A549 (cell line): ENCODE measurements at regions not wholly inside any gene's neighbourhood (a gene's known extent, or its start where the extent isn't known, plus 50 kb on each side); places are given as distances from the start of the nearest gene placed in this dataset.

Experiments
- CBX2 ChIP-seq: fragments of 200-600 bp; sonication (generic); IDR thresholded peaks from 2 replicates; pipeline ENCODE4 v1.6.1; 2016; ENCODE audit warnings: low read depth, mild to moderate bottlenecking, borderline replicate concordance
- CHD2 ChIP-seq: fragments of 150-350 bp; IDR thresholded peaks from 2 replicates; pipeline ENCODE4 v1.6.1; 2014; ENCODE audit warnings: low read length; ENCODE audit not compliant: partially characterized antibody
- MAZ ChIP-seq: fragments of 150-350 bp; IDR thresholded peaks from 2 replicates; pipeline ENCODE4 v1.6.1; 2014; ENCODE audit warnings: antibody characterized with exemption, low read depth, low read length, borderline replicate concordance
- POLR2A ChIP-seq: IDR thresholded peaks from 2 replicates; pipeline ENCODE4 v1.6.1; 2012; ENCODE audit warnings: mild to moderate bottlenecking, low read length
- POLR2AphosphoS2 ChIP-seq: conservative IDR thresholded peaks from 2 replicates; pipeline ENCODE4 v1.6.1; 2012; ENCODE audit warnings: low read length, improper control_type of control experiment, inconsistent platforms
- RFX5 ChIP-seq: fragments of 450-650 bp; IDR thresholded peaks from 2 replicates; pipeline ENCODE4 v1.7.1; 2014; ENCODE audit warnings: antibody characterized with exemption, mild to moderate bottlenecking, moderate library complexity
- TF ChIP-seq, protein P1 (sequence below): fragments of >200 bp; sonication (Bioruptor Twin); formaldehyde crosslinking; IDR thresholded peaks from 3 replicates; pipeline ENCODE4 v1.5.1; 2016

- TF ChIP-seq CHD2 (no peak), RFX5 (no peak), POLR2A (no peak), MAZ (no peak), POLR2AphosphoS2 (no peak), CBX2 (no peak)
- TF ChIP-seq, protein P1, sequence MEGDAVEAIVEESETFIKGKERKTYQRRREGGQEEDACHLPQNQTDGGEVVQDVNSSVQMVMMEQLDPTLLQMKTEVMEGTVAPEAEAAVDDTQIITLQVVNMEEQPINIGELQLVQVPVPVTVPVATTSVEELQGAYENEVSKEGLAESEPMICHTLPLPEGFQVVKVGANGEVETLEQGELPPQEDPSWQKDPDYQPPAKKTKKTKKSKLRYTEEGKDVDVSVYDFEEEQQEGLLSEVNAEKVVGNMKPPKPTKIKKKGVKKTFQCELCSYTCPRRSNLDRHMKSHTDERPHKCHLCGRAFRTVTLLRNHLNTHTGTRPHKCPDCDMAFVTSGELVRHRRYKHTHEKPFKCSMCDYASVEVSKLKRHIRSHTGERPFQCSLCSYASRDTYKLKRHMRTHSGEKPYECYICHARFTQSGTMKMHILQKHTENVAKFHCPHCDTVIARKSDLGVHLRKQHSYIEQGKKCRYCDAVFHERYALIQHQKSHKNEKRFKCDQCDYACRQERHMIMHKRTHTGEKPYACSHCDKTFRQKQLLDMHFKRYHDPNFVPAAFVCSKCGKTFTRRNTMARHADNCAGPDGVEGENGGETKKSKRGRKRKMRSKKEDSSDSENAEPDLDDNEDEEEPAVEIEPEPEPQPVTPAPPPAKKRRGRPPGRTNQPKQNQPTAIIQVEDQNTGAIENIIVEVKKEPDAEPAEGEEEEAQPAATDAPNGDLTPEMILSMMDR, result no peak
These were observed 1480.7 kb upstream of the WWC1 start for GRCh38 chr5:166810721-166811120.
